MCF 10A (cell line): ENCODE measurements at regions not wholly inside any gene's neighbourhood (a gene's known extent, or its start where the extent isn't known, plus 50 kb on each side); places are given as distances from the start of the nearest gene placed in this dataset.

Source experiments
- BruUV-seq: library from RNA; stranded (reverse); fragments of 400-500 nt; replicated peaks from 2 replicates; lab custom pipeline; 2021; lab: Mats Ljungman, UMichigan
- CTCF ChIA-PET: fragments of 300-600 bp; sonication (Branson Sonifier 250); formaldehyde crosslinking; extraction: SDS; loops from one replicate; lab custom pipeline; 2021; ENCODE audit warnings: antibody characterized with exemption, inconsistent platforms; lab: Yijun Ruan, JAX
- POLR2A ChIA-PET: fragments of 300-600, 350-650 bp; sonication (Branson Sonifier 250); formaldehyde crosslinking; extraction: SDS; loops from one replicate; lab custom pipeline; 2020; ENCODE audit warnings: antibody characterized with exemption, inconsistent platforms; lab: Yijun Ruan, JAX
- DNase-seq: peaks from one replicate; pipeline ENCODE4 v3.0.0-alpha.2; 2018; ENCODE audit not compliant: unreplicated experiment
- H3K27ac Mint-ChIP-seq: one replicate; pipeline ENCODE4 v1.8.0; 2022; ENCODE audit warnings: mild to moderate bottlenecking, low read depth, mixed read lengths; ENCODE audit not compliant: unreplicated experiment
- H3K27me3 Mint-ChIP-seq: one replicate; pipeline ENCODE4 v1.8.0; 2022; ENCODE audit warnings: mixed read lengths; ENCODE audit not compliant: insufficient read depth, unreplicated experiment
- H3K36me3 Mint-ChIP-seq: one replicate; pipeline ENCODE4 v1.8.0; 2022; ENCODE audit warnings: mild to moderate bottlenecking, moderate library complexity, mixed read lengths; ENCODE audit not compliant: insufficient read depth, unreplicated experiment
- H3K4me1 Mint-ChIP-seq: one replicate; pipeline ENCODE4 v1.8.0; 2022; ENCODE audit warnings: mixed read lengths; ENCODE audit not compliant: insufficient read depth, unreplicated experiment
- H3K4me3 Mint-ChIP-seq: one replicate; pipeline ENCODE4 v1.8.0; 2022; ENCODE audit warnings: mild to moderate bottlenecking, moderate library complexity, mixed read lengths; ENCODE audit not compliant: unreplicated experiment
- H3K9me3 Mint-ChIP-seq: one replicate; pipeline ENCODE4 v1.8.0; 2022; ENCODE audit warnings: mixed read lengths; ENCODE audit not compliant: unreplicated experiment
- CTCF ChIP-seq: fragments of 200-600 bp; IDR thresholded peaks from one replicate; pipeline ENCODE4 v1.8.0; 2022; ENCODE audit warnings: antibody characterized with exemption, mild to moderate bottlenecking; ENCODE audit not compliant: unreplicated experiment
- intact Hi-C: fragments of 100-400 bp; cut with micrococcal nuclease; formaldehyde crosslinking; loops from 2 replicates; pipeline ENCODE4 v1.14.1; 2022

- BruUV-seq: no TSS peak
- H3K36me3 Mint-ChIP-seq: no peaks in the 10 kb centered on the region
- no peaks in the 10 kb centered on the region for H3K4me1 Mint-ChIP-seq
- no peak for DNase-seq
- no peak for TF ChIP-seq CTCF
- H3K27ac Mint-ChIP-seq: no peak overlapping the region
- POLR2A ChIA-PET: interaction anchor here (1.2 kb wide), 1 partner anchor 64 kb away, joined by 3 read pairs; no protein-coding TSS in a partner anchor
- CTCF ChIA-PET: no interaction called here
- intact Hi-C loops: no loop called here
- peaks cover 51% of the 10 kb centered on the region for H3K27me3 Mint-ChIP-seq
- no peak overlapping the region for H3K4me3 Mint-ChIP-seq
- H3K9me3 Mint-ChIP-seq: peaks cover 27% of the 10 kb centered on the region
Measured at GRCh38 chr17:77668518-77668917, 290.0 kb upstream of the TNRC6C start.

- Mint-ChIP-seq H3K27ac (no peak overlapping the region), H3K9me3 (peaks cover 27% of the 10 kb centered on the region), H3K36me3 (no peaks in the 10 kb centered on the region), H3K4me3 (no peak overlapping the region), H3K27me3 (peaks cover 61% of the 10 kb centered on the region), H3K4me1 (no peaks in the 10 kb centered on the region)
- TF ChIP-seq CTCF: no peak
- BruUV-seq: no TSS peak
- intact Hi-C loops: no loop called here
- ChIA-PET POLR2A (no interaction called here), CTCF (no interaction called here)
- peak; percentile 11 for DNase-seq
Measured at GRCh38 chr17:77670173-77670572, 288.3 kb upstream of the TNRC6C start.

DNA sequence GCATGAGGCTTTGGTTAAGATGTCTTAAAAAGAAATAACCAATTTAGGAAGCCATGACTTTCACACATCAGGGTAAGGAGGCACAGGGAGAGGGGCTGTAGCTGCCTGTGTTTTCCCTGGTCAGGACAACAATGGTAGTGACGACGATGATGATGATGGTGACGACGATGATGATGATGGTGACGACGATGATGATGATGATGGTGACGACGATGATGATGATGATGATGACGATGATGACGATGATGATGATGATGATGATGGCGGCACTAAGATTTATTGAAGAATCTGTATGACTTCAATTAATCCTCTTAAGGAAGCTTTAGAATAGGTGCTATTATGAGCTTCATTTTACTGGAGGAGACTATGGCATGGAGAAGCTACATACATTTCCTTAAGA lies 284.1 kb upstream of the TNRC6C start:
- Mint-ChIP-seq H3K36me3 (no peaks in the 10 kb centered on the region), H3K27me3 (peaks cover 92% of the 10 kb centered on the region), H3K4me1 (no peaks in the 10 kb centered on the region), H3K27ac (no peak overlapping the region), H3K4me3 (no peak overlapping the region), H3K9me3 (peaks cover 6% of the 10 kb centered on the region)
- intact Hi-C loops: no loop called here
- ChIA-PET POLR2A (interaction anchor here (0.6 kb wide), 1 partner anchor 169 kb away, joined by 3 read pairs; no protein-coding TSS in a partner anchor), CTCF (no interaction called here)
- no TSS peak for BruUV-seq
- no peak for DNase-seq
- TF ChIP-seq CTCF: no peak

DNA sequence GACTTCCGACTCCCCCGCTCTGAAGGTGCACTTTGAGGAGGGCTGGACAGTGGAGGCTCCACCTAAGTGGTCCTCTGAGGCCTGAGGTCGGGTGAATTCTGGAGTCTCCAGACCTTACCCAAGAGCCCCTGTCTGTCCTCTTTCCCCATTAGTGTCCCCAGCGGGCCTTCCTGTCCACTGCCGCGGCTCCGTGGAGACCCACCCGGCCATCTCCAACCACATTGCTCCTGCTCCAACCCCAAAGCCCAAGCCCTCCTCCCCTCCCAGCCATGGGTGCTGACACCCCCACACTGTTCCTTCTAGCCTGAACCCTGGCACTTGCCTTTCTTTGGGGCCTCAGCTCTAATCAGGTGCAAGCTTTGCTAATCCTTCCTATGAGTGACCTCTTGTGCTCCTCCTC lies 283.1 kb upstream of the TNRC6C start:
- intact Hi-C loops: no loop called here
- Mint-ChIP-seq H3K36me3 (no peaks in the 10 kb centered on the region), H3K4me3 (no peak overlapping the region), H3K27ac (no peak overlapping the region), H3K9me3 (peaks cover under 1% of the 10 kb centered on the region), H3K27me3 (peaks cover 100% of the 10 kb centered on the region), H3K4me1 (no peaks in the 10 kb centered on the region)
- BruUV-seq: no TSS peak
- POLR2A ChIA-PET: no interaction called here
- CTCF ChIA-PET: no interaction called here
- no peak for TF ChIP-seq CTCF
- no peak for DNase-seq
